Stimulated activated CD4-positive, alpha-beta T cell treated with anti-CD3 and anti-CD28 coated beads, TNF-alpha, amount 100 ng/mL, for 48 hours (primary cell): ENCODE measurements at regions not wholly inside any gene's neighbourhood (a gene's known extent, or its start where the extent isn't known, plus 50 kb on each side); places are given as distances from the start of the nearest gene placed in this dataset.
"Not testable (repeated sequence)": the region's sequence is repeated elsewhere in the genome, so short reads cannot be mapped to it uniquely, and the experiment has no call there.

Experiments used
- DNase-seq, 3 donors: peaks; one replicate each; pipeline ENCODE4 v3.0.0-alpha.2; 2020; ENCODE audit warnings: low read depth in 3 of 3

- DNase-seq, result not testable (repeated sequence)
These were observed 54.0 kb downstream of the CYP26A1 start for GRCh38 chr10:93127642-93128215.

GRCh38 chr10:93131986-93132385, 58.3 kb downstream of the CYP26A1 start:
- DNase-seq, result no peak

GRCh38 chr10:93138113-93138870, 64.6 kb downstream of the CYP26A1 start:
- no peak for DNase-seq

DNA sequence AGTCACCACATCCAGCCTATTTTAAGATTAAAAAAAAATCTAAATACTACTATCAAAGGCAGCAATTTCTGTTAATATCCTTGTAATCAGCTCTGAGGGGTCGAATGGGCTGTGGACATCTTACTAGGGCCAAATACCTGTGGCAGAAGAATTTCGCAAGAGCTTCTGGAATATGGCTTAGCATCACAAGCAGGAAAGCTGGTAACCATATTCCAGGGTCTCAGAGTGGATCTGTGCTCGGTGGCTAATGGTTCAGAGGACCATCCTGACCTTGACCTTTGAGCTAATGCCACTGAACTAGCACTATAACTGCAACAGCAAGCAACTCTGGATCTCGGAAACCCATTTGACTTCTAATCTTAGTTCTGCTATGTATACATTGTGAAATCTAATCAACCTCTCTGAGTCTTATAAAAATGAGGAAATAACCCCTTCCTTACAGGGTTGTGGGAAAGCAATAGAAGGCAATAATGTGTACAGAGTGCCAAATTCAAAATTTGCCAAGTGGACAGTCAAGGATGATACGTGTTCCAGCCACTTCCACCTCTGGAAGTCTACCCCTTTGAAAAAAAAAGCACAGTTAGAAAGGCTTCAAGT, 65.5 kb downstream of the CYP26A1 start:
- no peak for DNase-seq

DNA sequence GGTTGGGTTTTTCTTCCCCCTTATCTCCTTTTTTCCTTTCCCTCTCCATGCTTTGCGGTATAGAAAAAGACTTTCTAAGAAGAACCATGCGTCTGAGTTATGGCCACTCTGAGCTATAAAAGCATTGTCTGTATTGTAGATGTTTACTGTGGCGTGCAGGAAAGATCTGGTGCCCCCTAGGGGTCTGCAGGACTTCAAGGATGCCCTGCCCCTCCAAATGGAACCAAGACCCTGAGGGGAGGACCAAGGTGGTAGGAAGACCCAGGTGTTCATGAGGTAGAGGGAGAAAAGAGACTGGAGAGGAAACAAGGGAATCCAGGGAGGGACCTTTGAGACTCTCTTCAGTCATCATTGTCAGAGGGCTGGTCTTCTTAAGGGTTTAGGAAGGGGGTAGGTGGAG, 68.8 kb downstream of the CYP26A1 start:
- DNase-seq, result no peak

- no peak for DNase-seq
These were observed 69.6 kb downstream of the CYP26A1 start for GRCh38 chr10:93143281-93143680.

DNA sequence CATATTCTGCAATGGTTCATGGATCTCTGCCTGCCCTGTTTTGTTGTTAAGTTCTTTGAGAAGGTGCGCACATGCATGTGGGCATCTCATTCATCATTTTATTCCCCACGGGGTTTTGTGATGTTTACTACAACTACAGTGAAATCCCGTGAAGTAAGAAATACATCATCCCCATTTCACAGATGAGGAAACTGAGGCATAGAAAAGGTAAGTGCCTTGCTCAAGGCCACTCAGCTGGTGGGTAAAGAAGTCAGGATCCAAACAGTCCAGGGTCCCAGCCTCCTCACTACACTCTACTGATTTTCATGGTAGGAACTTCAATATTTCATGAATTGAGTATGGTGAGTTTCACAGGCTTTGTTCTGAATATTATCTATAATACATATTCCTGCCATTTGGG, 72.6 kb downstream of the CYP26A1 start:
- DNase-seq, result no peak

DNA sequence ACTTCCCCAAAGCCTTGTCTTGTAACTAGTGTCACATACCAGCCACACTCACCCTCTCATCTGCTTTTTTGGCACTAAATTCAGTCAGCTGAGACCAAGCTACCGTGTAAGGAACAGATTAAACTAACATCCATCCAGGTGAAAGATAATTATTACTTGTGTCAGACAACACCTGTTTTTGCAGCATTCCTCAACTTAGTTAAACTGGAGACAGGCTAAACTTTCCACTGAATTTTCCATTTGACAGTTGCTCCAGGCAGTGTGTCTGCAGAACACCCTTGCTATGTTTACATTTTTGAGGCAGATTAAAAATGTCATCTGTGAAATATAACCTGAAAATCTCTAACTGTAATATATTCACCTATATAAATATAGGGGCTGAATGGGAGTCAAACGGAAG, 73.6 kb downstream of the CYP26A1 start:
- no peak for DNase-seq

GRCh38 chr10:93148476-93148875, 74.8 kb downstream of the CYP26A1 start:
- no peak for DNase-seq

DNA sequence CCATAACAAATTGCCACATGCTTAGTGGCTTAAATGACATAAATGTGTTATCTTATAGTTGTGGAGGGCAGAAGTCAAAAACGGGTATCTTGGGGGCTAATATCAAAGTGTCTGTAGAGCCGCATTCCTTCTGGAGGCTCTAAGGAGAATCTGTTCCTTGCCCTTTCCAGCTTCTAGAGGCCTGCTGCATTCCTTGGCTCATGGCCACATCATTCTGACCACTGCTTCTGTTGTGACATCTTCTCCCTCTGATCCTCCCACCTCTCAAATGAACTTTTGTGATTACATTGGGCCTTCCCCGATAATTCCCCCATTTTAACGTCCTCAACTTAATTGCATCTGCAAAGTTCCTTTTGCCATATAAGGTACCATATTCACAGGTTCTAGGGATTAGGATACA, 76.1 kb downstream of the CYP26A1 start:
- no peak for DNase-seq

DNA sequence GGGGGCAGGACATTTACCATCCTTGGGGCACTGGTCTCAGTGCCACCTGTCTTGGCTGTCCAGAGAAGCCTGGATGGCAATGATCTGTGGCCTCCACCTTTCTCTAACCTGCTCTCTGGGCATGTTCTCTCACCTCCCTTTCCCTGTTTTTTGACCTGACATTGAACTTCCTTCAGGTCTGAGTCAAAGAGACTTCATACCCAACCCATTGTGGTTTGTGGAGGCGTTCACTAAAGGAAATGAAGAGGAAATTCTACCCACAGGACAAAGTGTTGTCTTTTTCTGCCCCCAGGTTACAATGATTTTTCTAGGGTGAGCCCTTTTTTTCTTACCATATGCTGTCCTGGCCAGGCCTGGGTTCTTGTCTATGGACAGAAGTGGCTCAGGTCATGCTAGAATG, 76.6 kb downstream of the CYP26A1 start:
- peak in 1 of 3 donors; percentile 9 for DNase-seq

DNA sequence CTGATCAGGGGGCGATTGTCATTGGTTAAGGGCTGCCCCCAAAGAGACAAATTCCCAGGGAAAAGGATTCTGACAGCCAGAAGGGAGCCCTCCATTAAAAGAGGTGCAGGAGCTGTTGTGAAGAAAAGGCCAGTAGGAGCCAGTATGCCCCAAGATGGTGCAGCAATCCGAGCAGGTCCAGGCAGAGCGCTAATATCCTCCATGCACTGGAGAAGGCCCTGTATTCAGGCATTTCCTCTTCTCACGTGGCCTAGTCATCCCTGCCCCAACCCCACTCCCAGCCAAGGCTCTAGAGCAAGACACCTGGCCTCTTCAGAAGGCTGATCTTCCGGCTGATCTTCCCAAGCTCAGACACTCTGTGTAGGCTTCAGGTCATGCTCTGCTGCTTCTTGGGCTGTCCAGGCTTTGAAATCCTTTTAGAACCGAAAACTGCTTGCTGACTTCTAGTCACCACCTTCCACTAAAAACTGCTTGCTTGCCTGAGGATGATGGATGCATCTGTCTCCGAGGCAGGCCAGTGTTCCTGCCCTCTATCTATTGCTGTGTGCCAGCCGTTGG, 77.4 kb downstream of the CYP26A1 start:
- no peak for DNase-seq

GRCh38 chr10:93152136-93152535, 78.4 kb downstream of the CYP26A1 start:
- DNase-seq, result no peak

DNA sequence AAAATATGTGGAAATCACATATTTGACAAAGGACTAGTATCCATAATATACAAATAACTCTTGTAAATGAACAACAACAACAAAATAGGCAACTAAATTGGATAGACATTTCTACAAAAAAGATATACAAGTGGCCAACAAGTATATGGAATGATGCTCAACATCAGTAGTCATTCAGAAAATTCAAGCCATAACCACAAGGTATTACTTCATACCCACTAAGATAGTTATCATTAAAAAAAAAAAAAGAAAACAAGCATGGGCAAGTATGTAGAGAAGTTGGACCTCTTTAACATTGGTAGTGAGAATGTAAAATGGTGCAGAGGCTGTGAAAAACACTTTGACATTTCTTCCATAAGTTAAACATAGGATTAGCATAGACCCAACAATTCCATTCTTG, 80.8 kb downstream of the CYP26A1 start:
- DNase-seq, result no peak

DNA sequence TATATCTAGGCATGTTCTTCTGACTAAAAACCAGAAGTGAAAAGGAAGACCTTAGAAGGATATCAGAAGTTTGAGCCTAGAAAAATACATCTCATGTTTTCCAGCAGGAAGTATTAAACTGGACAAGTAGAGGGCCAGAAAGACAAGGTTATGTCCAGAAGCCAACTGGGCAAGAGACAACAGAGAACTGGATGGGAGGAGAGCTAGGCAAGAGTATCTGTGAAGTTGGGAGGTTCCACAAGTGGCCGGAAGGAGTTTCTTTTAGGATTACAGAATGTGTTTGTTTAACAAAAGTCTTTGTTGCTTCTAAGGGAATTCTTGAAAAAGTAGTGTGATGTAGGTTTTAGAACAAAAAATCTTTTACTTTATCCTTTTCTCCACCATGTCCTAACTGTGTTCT, 86.4 kb downstream of the CYP26A1 start:
- no peak for DNase-seq

DNA sequence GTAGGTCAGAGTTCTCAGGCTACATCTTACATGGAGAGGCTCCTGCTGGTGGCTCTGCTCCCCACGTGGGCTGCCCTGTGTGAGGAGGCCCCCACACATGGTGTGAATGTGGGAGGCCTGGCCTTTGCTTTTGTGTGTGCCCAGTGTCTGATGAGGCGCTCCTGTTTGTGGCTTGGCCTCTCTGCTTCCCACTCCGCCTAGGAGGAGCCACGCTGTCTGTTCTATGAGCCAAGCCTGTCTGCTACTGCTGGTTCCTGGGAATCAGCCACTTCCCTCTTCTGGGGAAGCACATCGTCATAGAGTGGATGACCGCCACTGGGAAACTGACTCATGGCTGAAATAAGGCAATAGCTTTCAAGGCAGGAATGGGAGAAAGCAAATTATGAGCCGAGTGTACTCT, 87.1 kb downstream of the CYP26A1 start:
- no peak for DNase-seq

- no peak for DNase-seq
These were observed 91.7 kb downstream of the CYP26A1 start for GRCh38 chr10:93165367-93165766.

DNA sequence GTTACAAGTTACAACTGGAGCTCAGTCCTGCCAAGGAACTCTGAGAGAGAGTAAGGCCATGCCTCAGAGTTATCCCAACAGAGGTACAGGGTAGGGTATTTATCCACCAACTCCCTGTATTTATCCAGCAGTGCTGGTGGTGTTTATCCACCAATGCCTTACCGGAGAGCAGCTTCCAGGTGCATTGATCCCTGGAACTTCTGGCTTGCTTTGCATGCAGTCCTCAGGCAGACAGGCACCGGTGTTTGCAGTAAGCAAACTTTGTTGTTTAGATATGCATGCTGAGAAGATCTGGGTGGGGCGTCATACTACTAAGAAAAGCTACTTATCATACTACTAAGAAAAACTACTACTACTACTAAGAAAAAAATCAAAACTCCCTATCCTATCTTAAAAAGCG, 92.4 kb downstream of the CYP26A1 start:
- no peak for DNase-seq

- DNase-seq, result no peak
These were observed 98.1 kb downstream of the CYP26A1 start for GRCh38 chr10:93171837-93172236.

DNA sequence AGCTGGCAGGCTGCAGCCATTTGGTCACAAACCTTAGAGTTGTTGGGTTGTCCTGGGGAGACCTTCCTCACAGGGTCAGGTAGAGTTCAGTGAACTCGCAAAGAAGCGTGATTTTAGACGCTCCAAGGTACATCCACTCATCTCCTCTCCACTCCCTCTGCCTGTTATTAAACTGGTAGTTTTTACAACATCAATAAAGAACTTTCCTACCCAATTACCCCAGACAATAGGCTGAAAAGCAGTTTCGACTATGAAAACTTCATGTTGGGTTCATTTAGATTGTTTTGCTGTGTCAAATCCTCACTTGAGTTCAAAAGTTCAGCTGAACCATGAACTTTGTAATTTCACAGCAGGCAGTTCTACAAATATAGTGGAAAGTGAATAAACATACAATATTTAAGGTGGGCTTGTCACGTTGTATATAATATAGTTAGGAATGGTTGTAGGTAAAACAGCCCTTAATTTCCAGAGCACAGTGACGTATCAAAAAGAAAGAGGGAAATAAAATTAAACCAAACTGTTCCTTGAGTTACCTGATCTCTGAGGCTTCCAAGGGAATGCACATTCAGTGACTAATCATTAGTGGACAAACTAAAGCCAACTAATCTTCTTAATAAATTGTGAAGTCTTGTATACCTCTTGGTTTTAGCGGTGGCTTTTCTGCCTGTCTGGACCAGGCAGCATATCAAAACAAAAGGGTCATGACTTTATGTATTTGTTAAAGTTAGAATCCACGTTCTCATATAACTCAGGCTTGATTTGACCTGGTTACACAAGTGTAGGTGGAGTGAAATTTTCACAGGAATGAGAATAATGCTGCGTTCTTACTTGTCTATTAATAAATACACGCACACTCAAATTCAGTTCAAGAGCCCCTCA, 100.5 kb downstream of the CYP26A1 start:
- no peak for DNase-seq

DNA sequence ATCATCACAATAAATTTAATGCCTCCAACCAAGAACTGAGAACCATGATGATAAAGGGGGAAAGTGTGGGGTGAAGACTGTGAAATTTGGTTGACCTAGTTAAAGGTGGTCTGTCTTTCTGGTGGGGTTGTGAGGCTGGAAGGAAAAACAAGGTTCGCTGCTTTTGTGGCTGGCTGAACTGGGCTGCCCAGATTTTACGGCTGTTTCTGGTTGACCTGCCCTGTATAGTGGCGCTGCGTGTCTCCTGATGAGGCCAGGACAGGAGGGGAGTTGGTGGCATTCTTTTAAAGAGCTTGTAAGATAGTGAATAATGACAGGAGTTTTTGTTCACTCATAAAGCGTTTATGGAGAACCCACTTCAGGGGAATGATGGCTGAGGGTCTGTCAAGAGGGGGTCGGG, 101.8 kb downstream of the CYP26A1 start:
- no peak for DNase-seq

GRCh38 chr10:93177511-93177910, 103.8 kb downstream of the CYP26A1 start:
- no peak for DNase-seq
